Upper lobe of right lung (tissue), 1 donor: ENCODE measurements at regions not wholly inside any gene's neighbourhood (a gene's known extent, or its start where the extent isn't known, plus 50 kb on each side); places are given as distances from the start of the nearest gene placed in this dataset.

Source experiments
- ATAC-seq: fragments of 200-7000 bp; cut with Tn5 transposase; one replicate; pipeline ENCODE4 v1.9.1; 2020; ENCODE audit warnings: mild to moderate bottlenecking, moderate library complexity
- DNase-seq: peaks from one replicate; pipeline ENCODE4 v3.0.0-alpha.2; 2020
- H3K27ac ChIP-seq: fragments of 200-600 bp; one replicate; pipeline ENCODE4 v1.8.0; 2022
- H3K27me3 ChIP-seq: fragments of 200-600 bp; one replicate; pipeline ENCODE4 v1.8.0; 2022; ENCODE audit warnings: mild to moderate bottlenecking
- H3K36me3 ChIP-seq: fragments of 200-600 bp; one replicate; pipeline ENCODE4 v1.8.0; 2022
- H3K4me1 ChIP-seq: fragments of 200-600 bp; one replicate; pipeline ENCODE4 v1.8.0; 2022
- H3K4me3 ChIP-seq: fragments of 200-600 bp; one replicate; pipeline ENCODE4 v1.8.0; 2022; ENCODE audit warnings: mild to moderate bottlenecking
- H3K9me3 ChIP-seq: fragments of 200-600 bp; one replicate; pipeline ENCODE4 v1.8.0; 2022
- CTCF ChIP-seq: fragments of 200-600 bp; IDR thresholded peaks from one replicate; pipeline ENCODE4 v1.8.0; 2022; ENCODE audit warnings: antibody characterized with exemption
- intact Hi-C: fragments of 100-400 bp; cut with DNase I; formaldehyde crosslinking; loops from one replicate; pipeline ENCODE4 v1.11.0; 2022
- donor health status: DM: no; HTN: yes; CAD: no; lungs with severe emphysema.

- H3K27me3 ChIP-seq = no peaks in the 10 kb centered on the region
- no peaks in the 10 kb centered on the region for H3K4me1 ChIP-seq
- DNase-seq (no peak), ATAC-seq (no peak)
- no peak overlapping the region for H3K4me3 ChIP-seq
- no peak overlapping the region for H3K27ac ChIP-seq
- H3K9me3 ChIP-seq = no peaks in the 10 kb centered on the region
- no peak for TF ChIP-seq CTCF
- H3K36me3 ChIP-seq = no peaks in the 10 kb centered on the region
- intact Hi-C loops = no loop called here
These were observed 373.9 kb upstream of the NFE2L3 start for GRCh38 chr7:25777969-25778708.

GRCh38 chr7:25779002-25779546 lies 372.9 kb upstream of the NFE2L3 start:
- Histone ChIP-seq H3K9me3 (no peaks in the 10 kb centered on the region), H3K27me3 (no peaks in the 10 kb centered on the region), H3K27ac (no peak overlapping the region), H3K4me3 (no peak overlapping the region), H3K4me1 (no peaks in the 10 kb centered on the region), H3K36me3 (no peaks in the 10 kb centered on the region)
- intact Hi-C loops = no loop called here
- no peak for DNase-seq
- no peak for TF ChIP-seq CTCF
- no peak for ATAC-seq

- intact Hi-C loops = no loop called here
These were observed 371.1 kb upstream of the NFE2L3 start for GRCh38 chr7:25780904-25781303.

DNA sequence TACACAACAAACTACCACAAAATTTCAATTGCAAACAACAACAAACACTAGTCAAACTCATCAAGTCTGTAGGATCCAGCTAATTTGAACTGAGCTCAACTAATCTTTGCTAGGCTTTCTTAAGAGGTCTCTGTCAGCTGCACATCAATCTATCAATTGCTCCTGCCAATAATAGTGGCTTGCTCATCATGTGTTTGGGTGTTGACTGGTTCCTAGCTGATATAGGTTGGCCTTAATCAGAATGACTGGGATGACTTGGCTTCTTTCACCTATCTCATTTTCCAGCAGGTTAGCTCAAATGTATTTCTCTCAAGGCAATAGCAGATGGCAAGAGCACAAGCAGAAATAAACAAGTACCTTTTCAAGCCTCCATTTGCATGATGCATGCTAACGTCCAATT lies 370.3 kb upstream of the NFE2L3 start:
- ATAC-seq (no peak), DNase-seq (no peak)
- Histone ChIP-seq H3K36me3 (no peaks in the 10 kb centered on the region), H3K9me3 (no peaks in the 10 kb centered on the region), H3K4me1 (no peaks in the 10 kb centered on the region), H3K27ac (no peak overlapping the region), H3K27me3 (no peaks in the 10 kb centered on the region), H3K4me3 (no peak overlapping the region)
- no peak for TF ChIP-seq CTCF
- intact Hi-C loops = no loop called here

More at GRCh38 chr7:25780904-25781303, 371.1 kb upstream of the NFE2L3 start:
- Histone ChIP-seq H3K36me3 (no peaks in the 10 kb centered on the region), H3K4me1 (no peaks in the 10 kb centered on the region), H3K9me3 (no peaks in the 10 kb centered on the region), H3K27ac (no peak overlapping the region), H3K4me3 (no peak overlapping the region), H3K27me3 (no peaks in the 10 kb centered on the region)
- TF ChIP-seq CTCF = no peak
- DNase-seq = no peak
- no peak for ATAC-seq

DNA sequence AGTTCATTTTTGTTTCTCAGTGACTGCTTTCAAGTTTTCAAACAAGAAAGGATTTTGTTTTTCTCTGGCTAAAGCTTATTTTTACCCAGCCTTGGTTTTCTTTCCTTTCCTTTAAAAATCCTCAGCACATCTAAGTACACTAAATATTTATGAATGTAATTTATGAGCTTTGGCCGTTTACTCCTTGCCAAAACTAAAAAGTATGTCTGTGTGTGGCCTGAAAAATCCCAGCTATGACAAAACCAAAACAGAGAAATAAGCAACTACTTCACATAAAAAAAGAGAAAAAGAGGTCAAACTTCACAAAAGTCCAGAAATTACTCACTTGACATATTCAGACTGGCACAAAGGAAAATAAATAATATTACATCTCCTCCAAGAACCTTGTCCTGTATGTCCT lies 365.1 kb upstream of the NFE2L3 start:
- no peak for TF ChIP-seq CTCF
- ATAC-seq (no peak), DNase-seq (no peak)
- intact Hi-C loops = no loop called here
- H3K27me3 ChIP-seq = no peaks in the 10 kb centered on the region
- H3K36me3 ChIP-seq = no peaks in the 10 kb centered on the region
- no peak overlapping the region for H3K4me3 ChIP-seq
- H3K27ac ChIP-seq = peak overlapping the region; percentile 25
- no peaks in the 10 kb centered on the region for H3K9me3 ChIP-seq
- H3K4me1 ChIP-seq = no peaks in the 10 kb centered on the region
